ENCODE measurements at regions not wholly inside any gene's neighbourhood (a gene's known extent, or its start where the extent isn't known, plus 50 kb on each side); places are given as distances from the start of the nearest gene placed in this dataset.

GRCh38 chr13:89943139-89943538 lies 1404.3 kb upstream of the MIR17HG start:
- TF ChIP-seq CTCF (IDR thresholded peaks at IDR 0.05; ENCODE audit: borderline replicate concordance) = no peak
- no peaks in the 10 kb centered on the region for H3K27me3 ChIP-seq (ENCODE audit: low read depth)
- H3K9me3 ChIP-seq (replicated peaks) = no peaks in the 10 kb centered on the region
- H3K4me3 ChIP-seq = no peak overlapping the region
- DNase-seq = no peak
- H3K36me3 ChIP-seq = no peaks in the 10 kb centered on the region
- no peaks in the 10 kb centered on the region for H3K4me1 ChIP-seq
- no peak overlapping the region for H3K27ac ChIP-seq (replicated peaks)
- intact Hi-C loops (cut with micrococcal nuclease) = no loop called here

GRCh38 chr13:89950225-89950624 lies 1397.3 kb upstream of the MIR17HG start:
- Histone ChIP-seq H3K27ac (replicated peaks) (no peak overlapping the region), H3K4me1 (no peaks in the 10 kb centered on the region), H3K9me3 (replicated peaks) (no peaks in the 10 kb centered on the region), H3K36me3 (no peaks in the 10 kb centered on the region), H3K4me3 (no peak overlapping the region), H3K27me3 (ENCODE audit: low read depth) (no peaks in the 10 kb centered on the region)
- TF ChIP-seq CTCF (IDR thresholded peaks at IDR 0.05; ENCODE audit: borderline replicate concordance) = no peak
- DNase-seq = no peak
- intact Hi-C loops (cut with micrococcal nuclease) = no loop called here

- intact Hi-C loops (cut with micrococcal nuclease) = no loop called here
- Histone ChIP-seq H3K36me3 (no peaks in the 10 kb centered on the region), H3K4me1 (no peaks in the 10 kb centered on the region), H3K4me3 (no peak overlapping the region), H3K9me3 (replicated peaks) (no peaks in the 10 kb centered on the region), H3K27me3 (ENCODE audit: low read depth) (no peaks in the 10 kb centered on the region), H3K27ac (replicated peaks) (no peak overlapping the region)
- DNase-seq = no peak
- TF ChIP-seq CTCF (IDR thresholded peaks at IDR 0.05; ENCODE audit: borderline replicate concordance) = peak; percentile 17
Observed at GRCh38 chr13:89951341-89951740, 1396.1 kb upstream of the MIR17HG start.

- TF ChIP-seq CTCF (IDR thresholded peaks at IDR 0.05; ENCODE audit: borderline replicate concordance) = no peak
- intact Hi-C loops (cut with micrococcal nuclease) = no loop called here
Observed at GRCh38 chr13:89953581-89953980, 1393.9 kb upstream of the MIR17HG start.

GRCh38 chr13:89955773-89956172 lies 1391.7 kb upstream of the MIR17HG start:
- Histone ChIP-seq H3K9me3 (replicated peaks) (no peaks in the 10 kb centered on the region), H3K4me3 (no peak overlapping the region), H3K27me3 (ENCODE audit: low read depth) (no peaks in the 10 kb centered on the region), H3K4me1 (no peaks in the 10 kb centered on the region), H3K27ac (replicated peaks) (no peak overlapping the region), H3K36me3 (no peaks in the 10 kb centered on the region)
- intact Hi-C loops (cut with micrococcal nuclease) = no loop called here
- no peak for TF ChIP-seq CTCF (IDR thresholded peaks at IDR 0.05; ENCODE audit: borderline replicate concordance)
- DNase-seq = no peak

More at GRCh38 chr13:89953581-89953980, 1393.9 kb upstream of the MIR17HG start:
- no peak for DNase-seq
- Histone ChIP-seq H3K4me1 (no peaks in the 10 kb centered on the region), H3K9me3 (replicated peaks) (no peaks in the 10 kb centered on the region), H3K27ac (replicated peaks) (no peak overlapping the region), H3K27me3 (ENCODE audit: low read depth) (no peaks in the 10 kb centered on the region), H3K4me3 (no peak overlapping the region), H3K36me3 (no peaks in the 10 kb centered on the region)

GRCh38 chr13:89959074-89959473 lies 1388.4 kb upstream of the MIR17HG start:
- no peak overlapping the region for H3K4me3 ChIP-seq
- H3K4me1 ChIP-seq = no peaks in the 10 kb centered on the region
- DNase-seq = no peak
- H3K27me3 ChIP-seq (ENCODE audit: low read depth) = no peaks in the 10 kb centered on the region
- H3K27ac ChIP-seq (replicated peaks) = no peak overlapping the region
- no peak for TF ChIP-seq CTCF (IDR thresholded peaks at IDR 0.05; ENCODE audit: borderline replicate concordance)
- H3K9me3 ChIP-seq (replicated peaks) = no peaks in the 10 kb centered on the region
- intact Hi-C loops (cut with micrococcal nuclease) = no loop called here
- H3K36me3 ChIP-seq = no peaks in the 10 kb centered on the region

All from left ventricle myocardium inferior (tissue), 1 donor.